ENCODE measurements at regions not wholly inside any gene's neighbourhood (a gene's known extent, or its start where the extent isn't known, plus 50 kb on each side); places are given as distances from the start of the nearest gene placed in this dataset.
"Not testable (repeated sequence)": the region's sequence is repeated elsewhere in the genome, so short reads cannot be mapped to it uniquely, and the experiment has no call there.

GRCh38 chr13:33340631-33341030 is 55.1 kb upstream of the STARD13 start:
- no peak for DNase-seq (ENCODE audit: low read depth in 4 of 4, low spot score in 2 of 4)

- DNase-seq (ENCODE audit: low read depth in 4 of 4, low spot score in 2 of 4) = no peak
These were observed 56.4 kb upstream of the STARD13 start for GRCh38 chr13:33341861-33342452.

GRCh38 chr13:33345842-33346241 is 60.3 kb upstream of the STARD13 start:
- no peak for DNase-seq (ENCODE audit: low read depth in 4 of 4, low spot score in 2 of 4)

- DNase-seq (ENCODE audit: low read depth in 4 of 4, low spot score in 2 of 4) = no peak
These were observed 62.3 kb upstream of the STARD13 start for GRCh38 chr13:33347861-33348260.

GRCh38 chr13:33348366-33348765 is 62.8 kb upstream of the STARD13 start:
- no peak for DNase-seq (ENCODE audit: low read depth in 4 of 4, low spot score in 2 of 4)

GRCh38 chr13:33349288-33349985 is 63.9 kb upstream of the STARD13 start:
- DNase-seq (ENCODE audit: low read depth in 4 of 4, low spot score in 2 of 4) = no peak

GRCh38 chr13:33349986-33350826 is 64.7 kb upstream of the STARD13 start:
- no peak for DNase-seq (ENCODE audit: low read depth in 4 of 4, low spot score in 2 of 4)

GRCh38 chr13:33351319-33351718 is 65.8 kb upstream of the STARD13 start:
- no peak for DNase-seq (ENCODE audit: low read depth in 4 of 4, low spot score in 2 of 4)

GRCh38 chr13:33352041-33352440 is 66.5 kb upstream of the STARD13 start:
- no peak for DNase-seq (ENCODE audit: low read depth in 4 of 4, low spot score in 2 of 4)

GRCh38 chr13:33352526-33352925 is 67.0 kb upstream of the STARD13 start:
- DNase-seq (ENCODE audit: low read depth in 4 of 4, low spot score in 2 of 4) = no peak

- DNase-seq (ENCODE audit: low read depth in 4 of 4, low spot score in 2 of 4) = no peak
These were observed 67.7 kb upstream of the STARD13 start for GRCh38 chr13:33353210-33353609.

- no peak for DNase-seq (ENCODE audit: low read depth in 4 of 4, low spot score in 2 of 4)
These were observed 68.1 kb upstream of the STARD13 start for GRCh38 chr13:33353646-33354045.

- no peak for DNase-seq (ENCODE audit: low read depth in 4 of 4, low spot score in 2 of 4)
These were observed 69.8 kb upstream of the STARD13 start for GRCh38 chr13:33355201-33355895.

GRCh38 chr13:33358076-33358475 is 72.5 kb upstream of the STARD13 start:
- not testable (repeated sequence) for DNase-seq (ENCODE audit: low read depth in 4 of 4, low spot score in 2 of 4)

- DNase-seq (ENCODE audit: low read depth in 4 of 4, low spot score in 2 of 4) = no peak
These were observed 77.6 kb upstream of the STARD13 start for GRCh38 chr13:33362986-33363727.

GRCh38 chr13:33364192-33364591 is 78.6 kb upstream of the STARD13 start:
- no peak for DNase-seq (ENCODE audit: low read depth in 4 of 4, low spot score in 2 of 4)

GRCh38 chr13:33366469-33367062 is 81.0 kb upstream of the STARD13 start:
- no peak for DNase-seq (ENCODE audit: low read depth in 4 of 4, low spot score in 2 of 4)

- DNase-seq (ENCODE audit: low read depth in 4 of 4, low spot score in 2 of 4) = no peak
These were observed 81.8 kb upstream of the STARD13 start for GRCh38 chr13:33367171-33367895.

GRCh38 chr13:33367926-33368325 is 82.4 kb upstream of the STARD13 start:
- no peak for DNase-seq (ENCODE audit: low read depth in 4 of 4, low spot score in 2 of 4)

Data from left renal cortex interstitium (tissue), 4 donors.